ENCODE measurements at regions not wholly inside any gene's neighbourhood (a gene's known extent, or its start where the extent isn't known, plus 50 kb on each side); places are given as distances from the start of the nearest gene placed in this dataset.

GRCh38 chr20:19947611-19948264 lies 69.4 kb upstream of the NAA20 start:
- H3K27ac ChIP-seq (ENCODE audit: low read depth), result no peak overlapping the region
- H3K4me1 Mint-ChIP-seq, result no peaks in the 10 kb centered on the region

More at GRCh38 chr20:19947611-19948264, 69.4 kb upstream of the NAA20 start:
- DNase-seq (ENCODE audit: low spot score) (peak; percentile 50), ATAC-seq (peak; percentile 87)
- H3K4me1 ChIP-seq (ENCODE audit: insufficient read depth), result no peaks in the 10 kb centered on the region
- Mint-ChIP-seq H3K27ac (no peak overlapping the region), H3K27me3 (ENCODE audit: insufficient read depth, low read depth, poor library complexity) (no peaks in the 10 kb centered on the region), H3K9me3 (no peaks in the 10 kb centered on the region; the same call in 2 of the 3 replicates), H3K36me3 (ENCODE audit: low read depth) (no peaks in the 10 kb centered on the region), H3K4me3 (no peak overlapping the region)
- H2AFZ ChIP-seq, result peak overlapping the region; percentile 39; the same call in 1 of the 2 replicates
- TF ChIP-seq CTCF (conservative IDR thresholded peaks at IDR 0.05; ENCODE audit: low read depth in 2 of 2) (no peak), ZNF114 (CRISPR knock-in tag; IDR thresholded peaks at IDR 0.05) (no peak), POLR2AphosphoS5 (IDR thresholded peaks at IDR 0.05; ENCODE audit: low read depth) (no peak), ZNF462 (CRISPR knock-in tag; IDR thresholded peaks at IDR 0.05) (no peak), ETS1 (IDR thresholded peaks at IDR 0.05) (no peak), REST (IDR thresholded peaks at IDR 0.05; ENCODE audit: unreplicated experiment) (no peak), CREB1 (CRISPR knock-in tag; IDR thresholded peaks at IDR 0.05; ENCODE audit: low read depth) (no peak), STAT1 (IDR thresholded peaks at IDR 0.05; ENCODE audit: unreplicated experiment) (no peak), ZNF331 (CRISPR knock-in tag; IDR thresholded peaks at IDR 0.05; ENCODE audit: low read depth) (no peak), EZH2 (IDR thresholded peaks at IDR 0.05; ENCODE audit: low read depth, unreplicated experiment) (no peak), NANOG (IDR thresholded peaks at IDR 0.05; ENCODE audit: borderline replicate concordance) (no peak), JUNB (IDR thresholded peaks at IDR 0.05; ENCODE audit: unreplicated experiment) (no peak), EZH2phosphoT487 (IDR thresholded peaks at IDR 0.05; ENCODE audit: unreplicated experiment) (no peak)
- H3K9me2 ChIP-seq (ENCODE audit: insufficient read depth), result no peaks in the 10 kb centered on the region
- no peaks in the 10 kb centered on the region for H3F3A ChIP-seq (replicated peaks; ENCODE audit: low read depth)
- H3K79me2 ChIP-seq (replicated peaks; ENCODE audit: insufficient read depth), result no peaks in the 10 kb centered on the region
- H3K4me3 ChIP-seq, result no peak overlapping the region
- H3K27me3 ChIP-seq (ENCODE audit: insufficient read depth), result no peaks in the 10 kb centered on the region
- no peaks in the 10 kb centered on the region for H3K36me3 ChIP-seq (ENCODE audit: insufficient read depth)
- no peaks in the 10 kb centered on the region for H4K20me1 ChIP-seq (replicated peaks; ENCODE audit: insufficient read depth)
- no peak overlapping the region for H3K4me2 ChIP-seq

Data from GM23338 (cell line).